ENCODE measurements at regions not wholly inside any gene's neighbourhood (a gene's known extent, or its start where the extent isn't known, plus 50 kb on each side); places are given as distances from the start of the nearest gene placed in this dataset.

GRCh38 chr2:37776487-37776886 lies 105.0 kb upstream of the CDC42EP3 start:
- TF ChIP-seq CTCF (conservative IDR thresholded peaks at IDR 0.05 in 1 of 2, IDR thresholded peaks at IDR 0.05 in 1 of 2; ENCODE audit: low read depth in 1 of 2, low read length in 2 of 2) (no peak), EZH2 (IDR thresholded peaks at IDR 0.05; ENCODE audit: low read length, missing control alignments) (no peak)
